Endodermal cell (in vitro differentiated cells): ENCODE measurements at regions not wholly inside any gene's neighbourhood (a gene's known extent, or its start where the extent isn't known, plus 50 kb on each side); places are given as distances from the start of the nearest gene placed in this dataset.
"Not testable (repeated sequence)": the region's sequence is repeated elsewhere in the genome, so short reads cannot be mapped to it uniquely, and the experiment has no call there.

Experiments
- DNase-seq: peaks from one replicate; pipeline ENCODE4 v3.0.0-alpha.2; 2017
- H3K27ac ChIP-seq: 2 replicates; pipeline ENCODE4 v1.5.1; 2013; ENCODE audit warnings: mild to moderate bottlenecking, low read depth, low read length, moderate library complexity
- H3K27me3 ChIP-seq: 2 replicates; pipeline ENCODE4 v1.6.1; 2013; ENCODE audit warnings: mild to moderate bottlenecking, low read length, moderate library complexity; ENCODE audit not compliant: insufficient read depth, control insufficient read depth, poor library complexity, severe bottlenecking
- H3K36me3 ChIP-seq: 2 replicates; pipeline ENCODE4 v1.7.0; 2013; ENCODE audit warnings: mild to moderate bottlenecking, low read length, moderate library complexity; ENCODE audit not compliant: control insufficient read depth, insufficient read depth
- H3K4me1 ChIP-seq: one replicate; pipeline ENCODE4 v1.7.0; 2013; ENCODE audit warnings: low read length; ENCODE audit not compliant: control insufficient read depth, insufficient read depth
- H3K4me3 ChIP-seq: 2 replicates; pipeline ENCODE4 v1.5.1; 2013; ENCODE audit warnings: mild to moderate bottlenecking, low read length, moderate library complexity
- H3K9ac ChIP-seq: 2 replicates; pipeline ENCODE4 v1.6.1; 2013; ENCODE audit warnings: mild to moderate bottlenecking, low read length, moderate library complexity; ENCODE audit not compliant: poor library complexity, severe bottlenecking; ENCODE audit errors: extremely low read depth
- H3K9me3 ChIP-seq: 2 replicates; pipeline ENCODE4 v1.6.1; 2013; ENCODE audit warnings: mild to moderate bottlenecking, low read length, moderate library complexity; ENCODE audit not compliant: control insufficient read depth
- H3K27ac Mint-ChIP-seq: 2 replicates; pipeline ENCODE4 v1.8.0; 2020; ENCODE audit warnings: mixed read lengths
- H3K27me3 Mint-ChIP-seq: 2 replicates; pipeline ENCODE4 v1.8.0; 2021; ENCODE audit warnings: mild to moderate bottlenecking, mixed read lengths; ENCODE audit not compliant: insufficient read depth
- H3K36me3 Mint-ChIP-seq: 2 replicates; pipeline ENCODE4 v1.8.0; 2020; ENCODE audit warnings: low read depth, mixed read lengths
- H3K4me1 Mint-ChIP-seq: 2 replicates; pipeline ENCODE4 v1.8.0; 2020; ENCODE audit warnings: mixed read lengths
- H3K4me3 Mint-ChIP-seq: 2 replicates; pipeline ENCODE4 v1.8.0; 2020; ENCODE audit warnings: mild to moderate bottlenecking, moderate library complexity, mixed read lengths
- H3K9me3 Mint-ChIP-seq: 2 replicates; pipeline ENCODE4 v1.8.0; 2020; ENCODE audit warnings: mild to moderate bottlenecking, mixed read lengths
- CTCF ChIP-seq: fragments of 200-600 bp; sonication (generic); conservative IDR thresholded peaks from 2 replicates; pipeline ENCODE4 v1.5.0; 2021; ENCODE audit warnings: antibody characterized with exemption, mild to moderate bottlenecking
- WGBS, 2 experiments: methylation state at CpG; one replicate each; pipeline versions ENCODE4 v1.1.5 to v1.1.7; 2013; ENCODE audit warnings: missing lambda C conversion rate in 2 of 2, mixed read lengths in 1 of 2; ENCODE audit not compliant: insufficient coverage in 1 of 2, insufficient read length in 1 of 2; 5-methylcytosine and 5-hydroxymethylcytosine counted together

GRCh38 chr19:56918682-56919307, 78.3 kb upstream of the PEG3 start:
- H3K4me3 ChIP-seq: no peak overlapping the region
- H3K4me1 Mint-ChIP-seq: no peaks in the 10 kb centered on the region
- H3K9ac ChIP-seq: no peak overlapping the region
- H3K9me3 Mint-ChIP-seq: peaks cover 67% of the 10 kb centered on the region
- H3K36me3 ChIP-seq: no peaks in the 10 kb centered on the region
- no peaks in the 10 kb centered on the region for H3K36me3 Mint-ChIP-seq
- H3K27ac Mint-ChIP-seq: no peak overlapping the region
- DNase-seq: no peak
- H3K27me3 Mint-ChIP-seq: no peaks in the 10 kb centered on the region
- H3K27me3 ChIP-seq: no peaks in the 10 kb centered on the region
- WGBS, 2 experiments: 69 to 71% methylated on average over 4 to 7 of the region's 7 CpGs
- no peaks in the 10 kb centered on the region for H3K4me1 ChIP-seq
- TF ChIP-seq CTCF: no peak
- no peak overlapping the region for H3K4me3 Mint-ChIP-seq
- H3K9me3 ChIP-seq: peaks cover 78% of the 10 kb centered on the region
- no peak overlapping the region for H3K27ac ChIP-seq

GRCh38 chr19:56919308-56919995, 78.9 kb upstream of the PEG3 start:
- H3K9me3 ChIP-seq: peaks cover 79% of the 10 kb centered on the region
- Mint-ChIP-seq H3K4me3 (no peak overlapping the region), H3K27ac (no peak overlapping the region), H3K4me1 (no peaks in the 10 kb centered on the region), H3K36me3 (no peaks in the 10 kb centered on the region), H3K9me3 (peaks cover 61% of the 10 kb centered on the region), H3K27me3 (no peaks in the 10 kb centered on the region)
- TF ChIP-seq CTCF: no peak
- WGBS, 2 experiments: 68 to 78% methylated on average over 16 to 17 of the region's 17 CpGs
- H3K9ac ChIP-seq: no peak overlapping the region
- H3K4me3 ChIP-seq: no peak overlapping the region
- H3K36me3 ChIP-seq: no peaks in the 10 kb centered on the region
- H3K27me3 ChIP-seq: no peaks in the 10 kb centered on the region
- DNase-seq: no peak
- no peak overlapping the region for H3K27ac ChIP-seq
- H3K4me1 ChIP-seq: no peaks in the 10 kb centered on the region

GRCh38 chr19:56926094-56926493, 85.6 kb upstream of the PEG3 start:
- peaks cover 60% of the 10 kb centered on the region for H3K9me3 Mint-ChIP-seq

More at GRCh38 chr19:56926094-56926493, 85.6 kb upstream of the PEG3 start:
- not testable (repeated sequence) for H3K9ac ChIP-seq, H3K27me3 Mint-ChIP-seq, H3K4me3 Mint-ChIP-seq, H3K27ac ChIP-seq, H3K27me3 ChIP-seq, H3K36me3 Mint-ChIP-seq, H3K4me1 Mint-ChIP-seq, DNase-seq, H3K27ac Mint-ChIP-seq, H3K36me3 ChIP-seq, H3K4me1 ChIP-seq, H3K4me3 ChIP-seq
- WGBS, 2 experiments: 61 to 79% methylated on average over 2 to 3 of the region's 5 CpGs
- peaks cover 83% of the 10 kb centered on the region for H3K9me3 ChIP-seq
